ENCODE measurements at regions not wholly inside any gene's neighbourhood (a gene's known extent, or its start where the extent isn't known, plus 50 kb on each side); places are given as distances from the start of the nearest gene placed in this dataset.

GRCh38 chr2:7951490-7951889 is 730.4 kb upstream of the ID2 start:
- Histone ChIP-seq H3K9ac (no peak overlapping the region), H3K4me1 (no peaks in the 10 kb centered on the region), H3K4me3 (ENCODE audit: low read depth, low read length) (no peak overlapping the region), H3K79me2 (no peaks in the 10 kb centered on the region), H3K36me3 (ENCODE audit: control insufficient read depth, insufficient read depth, low read length) (no peaks in the 10 kb centered on the region), H3K9me3 (ENCODE audit: control insufficient read depth, low read length) (no peaks in the 10 kb centered on the region), H3K4me2 (ENCODE audit: low read length) (no peak overlapping the region), H2AFZ (no peak overlapping the region), H3K27me3 (ENCODE audit: control insufficient read depth, insufficient read depth, low read length) (no peaks in the 10 kb centered on the region), H3K27ac (no peak overlapping the region)
- TF ChIP-seq CTCF (IDR thresholded peaks at IDR 0.05), result no peak

GRCh38 chr2:7952046-7952745 is 729.7 kb upstream of the ID2 start:
- no peaks in the 10 kb centered on the region for H3K4me1 ChIP-seq
- H3K27me3 ChIP-seq (ENCODE audit: control insufficient read depth, insufficient read depth, low read length), result no peaks in the 10 kb centered on the region
- H3K9ac ChIP-seq, result no peak overlapping the region
- H3K79me2 ChIP-seq, result no peaks in the 10 kb centered on the region
- no peak overlapping the region for H3K27ac ChIP-seq
- H3K4me2 ChIP-seq (ENCODE audit: low read length), result no peak overlapping the region
- no peak overlapping the region for H2AFZ ChIP-seq
- no peak for TF ChIP-seq CTCF (IDR thresholded peaks at IDR 0.05)
- H3K4me3 ChIP-seq (ENCODE audit: low read depth, low read length), result no peak overlapping the region
- H3K9me3 ChIP-seq (ENCODE audit: control insufficient read depth, low read length), result no peaks in the 10 kb centered on the region
- H3K36me3 ChIP-seq (ENCODE audit: control insufficient read depth, insufficient read depth, low read length), result no peaks in the 10 kb centered on the region

GRCh38 chr2:7953195-7953594 is 728.7 kb upstream of the ID2 start:
- TF ChIP-seq CTCF (IDR thresholded peaks at IDR 0.05), result no peak
- H3K27me3 ChIP-seq (ENCODE audit: control insufficient read depth, insufficient read depth, low read length), result no peaks in the 10 kb centered on the region
- H3K36me3 ChIP-seq (ENCODE audit: control insufficient read depth, insufficient read depth, low read length), result no peaks in the 10 kb centered on the region
- no peaks in the 10 kb centered on the region for H3K9me3 ChIP-seq (ENCODE audit: control insufficient read depth, low read length)
- no peaks in the 10 kb centered on the region for H3K4me1 ChIP-seq
- H3K79me2 ChIP-seq, result no peaks in the 10 kb centered on the region
- H3K9ac ChIP-seq, result no peak overlapping the region
- no peak overlapping the region for H2AFZ ChIP-seq
- no peak overlapping the region for H3K4me2 ChIP-seq (ENCODE audit: low read length)
- no peak overlapping the region for H3K27ac ChIP-seq
- H3K4me3 ChIP-seq (ENCODE audit: low read depth, low read length), result no peak overlapping the region

GRCh38 chr2:7954234-7954633 is 727.6 kb upstream of the ID2 start:
- Histone ChIP-seq H3K9me3 (ENCODE audit: control insufficient read depth, low read length) (no peaks in the 10 kb centered on the region), H3K79me2 (no peaks in the 10 kb centered on the region), H3K9ac (no peak overlapping the region), H3K27me3 (ENCODE audit: control insufficient read depth, insufficient read depth, low read length) (no peaks in the 10 kb centered on the region), H3K4me2 (ENCODE audit: low read length) (no peak overlapping the region), H3K36me3 (ENCODE audit: control insufficient read depth, insufficient read depth, low read length) (no peaks in the 10 kb centered on the region), H3K4me3 (ENCODE audit: low read depth, low read length) (no peak overlapping the region), H2AFZ (no peak overlapping the region), H3K27ac (no peak overlapping the region), H3K4me1 (no peaks in the 10 kb centered on the region)
- TF ChIP-seq CTCF (IDR thresholded peaks at IDR 0.05), result no peak

GRCh38 chr2:7956126-7956689 is 725.6 kb upstream of the ID2 start:
- Histone ChIP-seq H3K4me3 (ENCODE audit: low read depth, low read length) (no peak overlapping the region), H2AFZ (no peak overlapping the region), H3K27ac (no peak overlapping the region), H3K79me2 (no peaks in the 10 kb centered on the region), H3K36me3 (ENCODE audit: control insufficient read depth, insufficient read depth, low read length) (no peaks in the 10 kb centered on the region), H3K4me2 (ENCODE audit: low read length) (no peak overlapping the region), H3K9ac (no peak overlapping the region), H3K27me3 (ENCODE audit: control insufficient read depth, insufficient read depth, low read length) (no peaks in the 10 kb centered on the region), H3K9me3 (ENCODE audit: control insufficient read depth, low read length) (no peaks in the 10 kb centered on the region), H3K4me1 (no peaks in the 10 kb centered on the region)
- no peak for TF ChIP-seq CTCF (IDR thresholded peaks at IDR 0.05)

Measured in parathyroid adenoma (tissue), 2 donors.